ENCODE measurements at regions not wholly inside any gene's neighbourhood (a gene's known extent, or its start where the extent isn't known, plus 50 kb on each side); places are given as distances from the start of the nearest gene placed in this dataset.
"Not testable (repeated sequence)": the region's sequence is repeated elsewhere in the genome, so short reads cannot be mapped to it uniquely, and the experiment has no call there.

DNA sequence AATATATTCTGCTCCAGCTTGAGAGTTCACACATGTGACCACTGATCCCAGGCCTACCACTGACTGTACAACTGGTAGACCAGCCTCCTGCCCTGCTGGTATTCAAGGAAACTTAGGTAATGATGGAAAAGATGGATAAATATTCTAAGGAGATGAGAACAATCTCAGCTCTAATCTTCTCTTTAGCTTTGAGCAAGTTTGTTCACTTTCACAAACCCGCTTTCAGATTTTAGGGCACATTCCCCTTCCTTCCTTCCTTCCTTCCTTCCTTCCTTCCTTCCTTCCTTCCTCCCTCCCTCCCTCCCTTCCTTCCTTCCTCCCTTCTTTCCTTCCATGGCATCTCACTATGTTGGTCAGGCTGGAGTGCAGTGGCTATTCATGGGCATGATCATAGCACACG is 88.2 kb upstream of the PHACTR1 start:
- DNase-seq (no peak), FAIRE-seq (no peak)
- intact Hi-C loops (cut with DNase I), result no loop called here
- Histone ChIP-seq H3K27ac (ENCODE audit: low read depth in 2 of 2, low read length in 2 of 2) (no peak overlapping the region), H3K4me3 (ENCODE audit: low read length in 3 of 3) (no peak overlapping the region), H3K9ac (ENCODE audit: low read length in 3 of 3) (no peak overlapping the region), H3K27me3 (ENCODE audit: control insufficient read depth, insufficient read depth, low read length) (no peaks in the 10 kb centered on the region), H3K36me3 (ENCODE audit: control insufficient read depth in 2 of 3, insufficient read depth in 3 of 3, low read length in 3 of 3) (no peaks in the 10 kb centered on the region), H3K9me3 (ENCODE audit: control insufficient read depth in 2 of 3, insufficient read depth in 1 of 3, low read length in 3 of 3) (no peaks in the 10 kb centered on the region), H3K4me1 (ENCODE audit: control insufficient read depth in 2 of 3, insufficient read depth in 2 of 3, low read depth in 1 of 3, low read length in 3 of 3) (no peaks in the 10 kb centered on the region)
- TF ChIP-seq, protein P1, sequence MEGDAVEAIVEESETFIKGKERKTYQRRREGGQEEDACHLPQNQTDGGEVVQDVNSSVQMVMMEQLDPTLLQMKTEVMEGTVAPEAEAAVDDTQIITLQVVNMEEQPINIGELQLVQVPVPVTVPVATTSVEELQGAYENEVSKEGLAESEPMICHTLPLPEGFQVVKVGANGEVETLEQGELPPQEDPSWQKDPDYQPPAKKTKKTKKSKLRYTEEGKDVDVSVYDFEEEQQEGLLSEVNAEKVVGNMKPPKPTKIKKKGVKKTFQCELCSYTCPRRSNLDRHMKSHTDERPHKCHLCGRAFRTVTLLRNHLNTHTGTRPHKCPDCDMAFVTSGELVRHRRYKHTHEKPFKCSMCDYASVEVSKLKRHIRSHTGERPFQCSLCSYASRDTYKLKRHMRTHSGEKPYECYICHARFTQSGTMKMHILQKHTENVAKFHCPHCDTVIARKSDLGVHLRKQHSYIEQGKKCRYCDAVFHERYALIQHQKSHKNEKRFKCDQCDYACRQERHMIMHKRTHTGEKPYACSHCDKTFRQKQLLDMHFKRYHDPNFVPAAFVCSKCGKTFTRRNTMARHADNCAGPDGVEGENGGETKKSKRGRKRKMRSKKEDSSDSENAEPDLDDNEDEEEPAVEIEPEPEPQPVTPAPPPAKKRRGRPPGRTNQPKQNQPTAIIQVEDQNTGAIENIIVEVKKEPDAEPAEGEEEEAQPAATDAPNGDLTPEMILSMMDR (IDR thresholded peaks at IDR 0.05; ENCODE audit: borderline replicate concordance, extremely low read depth, insufficient read depth), result no peak

GRCh38 chr6:12633746-12634145 is 82.8 kb upstream of the PHACTR1 start:
- H3K9ac ChIP-seq (ENCODE audit: low read length in 3 of 3); H3K36me3 ChIP-seq (ENCODE audit: control insufficient read depth in 2 of 3, insufficient read depth in 3 of 3, low read length in 3 of 3); H3K9me3 ChIP-seq (ENCODE audit: control insufficient read depth in 2 of 3, insufficient read depth in 1 of 3, low read length in 3 of 3); H3K27me3 ChIP-seq (ENCODE audit: control insufficient read depth, insufficient read depth, low read length); H3K4me1 ChIP-seq (ENCODE audit: control insufficient read depth in 2 of 3, insufficient read depth in 2 of 3, low read depth in 1 of 3, low read length in 3 of 3); DNase-seq; H3K4me3 ChIP-seq (ENCODE audit: low read length in 3 of 3); FAIRE-seq; H3K27ac ChIP-seq (ENCODE audit: low read depth in 2 of 2, low read length in 2 of 2); intact Hi-C loops (cut with DNase I): not testable (repeated sequence)

DNA sequence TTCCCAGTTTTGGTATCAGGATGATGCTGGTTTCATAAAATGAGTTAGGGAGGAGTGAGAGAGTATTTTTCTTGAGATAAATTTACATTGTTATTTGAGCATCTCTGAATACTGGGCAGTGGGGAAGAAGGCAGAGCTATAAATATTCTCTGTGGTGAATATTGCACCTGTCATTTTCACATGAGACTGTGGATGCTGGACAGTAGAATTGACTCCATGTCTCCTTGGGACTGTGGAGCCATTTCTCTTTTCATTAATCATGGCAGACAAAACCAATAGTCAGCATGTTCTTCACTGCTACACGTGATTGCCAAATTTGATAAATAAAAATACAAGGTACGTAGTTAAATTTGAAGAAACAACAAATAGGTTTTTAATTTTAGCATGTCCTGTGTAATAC is 81.2 kb upstream of the PHACTR1 start:
- FAIRE-seq (no peak), DNase-seq (no peak)
- no peaks in the 10 kb centered on the region for H3K27me3 ChIP-seq (ENCODE audit: control insufficient read depth, insufficient read depth, low read length)
- H3K27ac ChIP-seq (ENCODE audit: low read depth in 2 of 2, low read length in 2 of 2), result no peak overlapping the region
- H3K9me3 ChIP-seq (ENCODE audit: control insufficient read depth in 2 of 3, insufficient read depth in 1 of 3, low read length in 3 of 3), result no peaks in the 10 kb centered on the region
- H3K4me1 ChIP-seq (ENCODE audit: control insufficient read depth in 2 of 3, insufficient read depth in 2 of 3, low read depth in 1 of 3, low read length in 3 of 3), result no peaks in the 10 kb centered on the region
- no peaks in the 10 kb centered on the region for H3K36me3 ChIP-seq (ENCODE audit: control insufficient read depth in 2 of 3, insufficient read depth in 3 of 3, low read length in 3 of 3)
- TF ChIP-seq, protein P1 (IDR thresholded peaks at IDR 0.05; ENCODE audit: borderline replicate concordance, extremely low read depth, insufficient read depth), result no peak
- no peak overlapping the region for H3K9ac ChIP-seq (ENCODE audit: low read length in 3 of 3)
- H3K4me3 ChIP-seq (ENCODE audit: low read length in 3 of 3), result no peak overlapping the region
- intact Hi-C loops (cut with DNase I), result no loop called here

DNA sequence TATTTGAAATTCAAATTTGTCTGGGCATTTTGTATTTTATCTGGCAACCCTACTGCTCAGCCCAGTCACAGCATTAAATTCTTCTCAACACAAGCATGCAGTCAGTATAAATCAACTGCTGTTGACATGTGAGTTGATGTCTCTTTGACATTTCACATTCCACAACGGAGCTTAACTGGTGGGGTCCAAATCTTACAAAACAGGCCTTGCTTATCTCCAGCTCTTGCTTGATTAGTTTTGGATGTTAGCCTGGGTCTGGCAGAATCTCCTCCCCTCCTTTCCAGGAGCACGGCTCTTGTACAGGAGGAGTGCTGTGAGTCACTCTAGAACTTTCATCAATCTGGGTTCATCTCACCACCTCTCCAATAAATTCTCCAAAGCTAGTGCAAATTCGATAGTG is 80.8 kb upstream of the PHACTR1 start:
- Histone ChIP-seq H3K27me3 (ENCODE audit: control insufficient read depth, insufficient read depth, low read length) (no peaks in the 10 kb centered on the region), H3K9ac (ENCODE audit: low read length in 3 of 3) (no peak overlapping the region), H3K9me3 (ENCODE audit: control insufficient read depth in 2 of 3, insufficient read depth in 1 of 3, low read length in 3 of 3) (peaks cover 0 to 3% (median 2%) of the 10 kb centered on the region in 3 donors), H3K27ac (ENCODE audit: low read depth in 2 of 2, low read length in 2 of 2) (no peak overlapping the region), H3K36me3 (ENCODE audit: control insufficient read depth in 2 of 3, insufficient read depth in 3 of 3, low read length in 3 of 3) (no peaks in the 10 kb centered on the region), H3K4me3 (ENCODE audit: low read length in 3 of 3) (no peak overlapping the region), H3K4me1 (ENCODE audit: control insufficient read depth in 2 of 3, insufficient read depth in 2 of 3, low read depth in 1 of 3, low read length in 3 of 3) (no peaks in the 10 kb centered on the region)
- no peak for FAIRE-seq
- peak in 1 of 5 donors; percentile 39 for DNase-seq
- TF ChIP-seq, protein P1 (IDR thresholded peaks at IDR 0.05; ENCODE audit: borderline replicate concordance, extremely low read depth, insufficient read depth), result no peak
- intact Hi-C loops (cut with DNase I), result no loop called here
